Small intestine (tissue), 7 donors: ENCODE measurements at regions not wholly inside any gene's neighbourhood (a gene's known extent, or its start where the extent isn't known, plus 50 kb on each side); places are given as distances from the start of the nearest gene placed in this dataset.

Source experiments
- DNase-seq, 2 donors: peaks; one replicate each; pipeline versions ENCODE4 v3.0.0 to v3.0.0-alpha.2; 2013
- FAIRE-seq: peaks from 2 replicates; lab custom pipeline; 2012; peaks lifted over from hg19 to GRCh38; lab: Jason Lieb, UNC
- H3K27ac ChIP-seq, 3 donors: one replicate each; pipeline ENCODE4 v1.5.1; 2013; ENCODE audit warnings: low read length in 2 of 3, mild to moderate bottlenecking in 2 of 3, control low read depth in 1 of 3, inconsistent platforms in 1 of 3, low read depth in 1 of 3, moderate library complexity in 1 of 3
- H3K27me3 ChIP-seq, 3 donors: one replicate each; pipeline ENCODE4 v1.6.1; 2013; ENCODE audit warnings: low read length in 3 of 3, inconsistent platforms in 1 of 3; ENCODE audit not compliant: control insufficient read depth in 3 of 3, insufficient read depth in 3 of 3
- H3K36me3 ChIP-seq, 3 donors: one replicate each; pipeline ENCODE4 v1.6.1; 2013; ENCODE audit warnings: low read length in 3 of 3, inconsistent platforms in 1 of 3, low read depth in 1 of 3, mild to moderate bottlenecking in 1 of 3, moderate library complexity in 1 of 3; ENCODE audit not compliant: control insufficient read depth in 3 of 3, insufficient read depth in 2 of 3
- H3K4me1 ChIP-seq, 3 donors: one replicate each; pipeline ENCODE4 v1.6.1; 2013; ENCODE audit warnings: low read length in 2 of 3, inconsistent platforms in 1 of 3, low read depth in 1 of 3, mild to moderate bottlenecking in 1 of 3, moderate library complexity in 1 of 3; ENCODE audit not compliant: control insufficient read depth in 3 of 3, insufficient read depth in 2 of 3
- H3K4me3 ChIP-seq, 3 donors: one replicate each; pipeline ENCODE4 v1.5.1; 2013; ENCODE audit warnings: low read length in 3 of 3, control low read depth in 1 of 3, inconsistent platforms in 1 of 3, low read depth in 1 of 3, mild to moderate bottlenecking in 1 of 3, moderate library complexity in 1 of 3
- H3K9me3 ChIP-seq, 2 donors: one replicate each; pipeline ENCODE4 v1.6.1; 2013; ENCODE audit warnings: low read depth in 1 of 2, low read length in 1 of 2; ENCODE audit not compliant: control insufficient read depth in 2 of 2, insufficient read depth in 1 of 2
- WGBS, 3 donors: extraction: QIAGEN DNeasy Blood & Tissue Kit; methylation state at CpG; one replicate each; pipeline ENCODE4 v1.1.7; 2013; 5-methylcytosine and 5-hydroxymethylcytosine counted together
- donor health status: healthy with polysubstance abuse.
- donor health status: control.
- donor health status: control.
- donor health status: Bipolar disorder and iron deficiency.
- donor health status: healthy.

- H3K27ac ChIP-seq, result no peak overlapping the region
- H3K27me3 ChIP-seq, result no peaks in the 10 kb centered on the region
- H3K36me3 ChIP-seq, result no peaks in the 10 kb centered on the region
- no peak for FAIRE-seq
- H3K9me3 ChIP-seq, result peaks cover 0 to 3% of the 10 kb centered on the region in 2 donors
- DNase-seq, result no peak
- WGBS, 3 donors, result 78 to 85% (median 78%) methylated on average over 2 of the region's 2 CpGs
- H3K4me1 ChIP-seq, result no peaks in the 10 kb centered on the region
- no peak overlapping the region for H3K4me3 ChIP-seq
These were observed 1119.1 kb upstream of the PHF14 start for GRCh38 chr7:9854605-9855004.

GRCh38 chr7:9856668-9857067 is 1117.0 kb upstream of the PHF14 start:
- H3K27me3 ChIP-seq, result no peaks in the 10 kb centered on the region
- FAIRE-seq (no peak), DNase-seq (no peak)
- no peak overlapping the region for H3K4me3 ChIP-seq
- H3K9me3 ChIP-seq, result no peaks in the 10 kb centered on the region
- no peaks in the 10 kb centered on the region for H3K36me3 ChIP-seq
- H3K4me1 ChIP-seq, result no peaks in the 10 kb centered on the region
- WGBS, 3 donors, result 86 to 94% (median 91%) methylated on average over 1 of the region's 1 CpG
- no peak overlapping the region for H3K27ac ChIP-seq

- H3K4me3 ChIP-seq, result no peak overlapping the region
- H3K36me3 ChIP-seq, result no peaks in the 10 kb centered on the region
- WGBS, 3 donors, result 61 to 87% (median 82%) methylated on average over 3 of the region's 3 CpGs
- H3K9me3 ChIP-seq, result no peaks in the 10 kb centered on the region
- no peak for FAIRE-seq
- no peaks in the 10 kb centered on the region for H3K4me1 ChIP-seq
- H3K27me3 ChIP-seq, result no peaks in the 10 kb centered on the region
- H3K27ac ChIP-seq, result no peak overlapping the region
- DNase-seq, result no peak
These were observed 1110.1 kb upstream of the PHF14 start for GRCh38 chr7:9863545-9863944.

GRCh38 chr7:9869151-9869550 is 1104.5 kb upstream of the PHF14 start:
- DNase-seq (no peak), FAIRE-seq (no peak)
- 7 to 59% (median 22%) methylated on average over 1 of the region's 1 CpG for whole genome bisulfite sequencing, 3 donors

GRCh38 chr7:9869566-9869965 is 1104.1 kb upstream of the PHF14 start:
- Histone ChIP-seq H3K4me3 (no peak overlapping the region), H3K27me3 (no peaks in the 10 kb centered on the region), H3K27ac (no peak overlapping the region), H3K4me1 (no peaks in the 10 kb centered on the region), H3K9me3 (peaks cover 0 to 3% of the 10 kb centered on the region in 2 donors), H3K36me3 (no peaks in the 10 kb centered on the region)
- FAIRE-seq, result no peak
- DNase-seq, result no peak
- WGBS, 3 donors, result 69 to 78% (median 74%) methylated on average over 2 of the region's 2 CpGs

More at GRCh38 chr7:9869151-9869550, 1104.5 kb upstream of the PHF14 start:
- H3K36me3 ChIP-seq, result no peaks in the 10 kb centered on the region
- no peaks in the 10 kb centered on the region for H3K27me3 ChIP-seq
- H3K4me3 ChIP-seq, result no peak overlapping the region
- H3K4me1 ChIP-seq, result no peaks in the 10 kb centered on the region
- H3K27ac ChIP-seq, result no peak overlapping the region
- peaks cover 0 to 3% of the 10 kb centered on the region in 2 donors for H3K9me3 ChIP-seq

GRCh38 chr7:9870674-9871073 is 1103.0 kb upstream of the PHF14 start:
- no peaks in the 10 kb centered on the region for H3K36me3 ChIP-seq
- DNase-seq, result no peak
- H3K9me3 ChIP-seq, result peaks cover 0 to 3% of the 10 kb centered on the region in 2 donors
- 83 to 86% (median 86%) methylated on average over 4 of the region's 4 CpGs for WGBS, 3 donors
- no peak overlapping the region for H3K27ac ChIP-seq
- FAIRE-seq, result no peak
- H3K4me3 ChIP-seq, result no peak overlapping the region
- H3K27me3 ChIP-seq, result no peaks in the 10 kb centered on the region
- no peaks in the 10 kb centered on the region for H3K4me1 ChIP-seq

GRCh38 chr7:9874182-9874581 is 1099.5 kb upstream of the PHF14 start:
- WGBS, 3 donors, result 90 to 97% (median 91%) methylated on average over 1 of the region's 1 CpG
- Histone ChIP-seq H3K27me3 (no peaks in the 10 kb centered on the region), H3K4me3 (no peak overlapping the region), H3K36me3 (no peaks in the 10 kb centered on the region), H3K4me1 (no peaks in the 10 kb centered on the region), H3K9me3 (peaks cover 0 to 3% of the 10 kb centered on the region in 2 donors), H3K27ac (no peak overlapping the region)
- FAIRE-seq (no peak), DNase-seq (no peak)

- H3K9me3 ChIP-seq, result no peaks in the 10 kb centered on the region
- no peaks in the 10 kb centered on the region for H3K36me3 ChIP-seq
- H3K4me3 ChIP-seq, result no peak overlapping the region
- FAIRE-seq (no peak), DNase-seq (no peak)
- H3K27ac ChIP-seq, result no peak overlapping the region
- no peaks in the 10 kb centered on the region for H3K27me3 ChIP-seq
- no peaks in the 10 kb centered on the region for H3K4me1 ChIP-seq
These were observed 1097.6 kb upstream of the PHF14 start for GRCh38 chr7:9876053-9876452.

- no peak overlapping the region for H3K4me3 ChIP-seq
- no peak overlapping the region for H3K27ac ChIP-seq
- no peaks in the 10 kb centered on the region for H3K36me3 ChIP-seq
- DNase-seq (no peak), FAIRE-seq (no peak)
- no peaks in the 10 kb centered on the region for H3K27me3 ChIP-seq
- no peaks in the 10 kb centered on the region for H3K4me1 ChIP-seq
- whole genome bisulfite sequencing, 3 donors, result 51 to 83% (median 53%) methylated on average over 2 of the region's 2 CpGs
- peaks cover 0 to 11% of the 10 kb centered on the region in 2 donors for H3K9me3 ChIP-seq
These were observed 1084.1 kb upstream of the PHF14 start for GRCh38 chr7:9889554-9889953.
